ENCODE measurements at regions not wholly inside any gene's neighbourhood (a gene's known extent, or its start where the extent isn't known, plus 50 kb on each side); places are given as distances from the start of the nearest gene placed in this dataset.

DNA sequence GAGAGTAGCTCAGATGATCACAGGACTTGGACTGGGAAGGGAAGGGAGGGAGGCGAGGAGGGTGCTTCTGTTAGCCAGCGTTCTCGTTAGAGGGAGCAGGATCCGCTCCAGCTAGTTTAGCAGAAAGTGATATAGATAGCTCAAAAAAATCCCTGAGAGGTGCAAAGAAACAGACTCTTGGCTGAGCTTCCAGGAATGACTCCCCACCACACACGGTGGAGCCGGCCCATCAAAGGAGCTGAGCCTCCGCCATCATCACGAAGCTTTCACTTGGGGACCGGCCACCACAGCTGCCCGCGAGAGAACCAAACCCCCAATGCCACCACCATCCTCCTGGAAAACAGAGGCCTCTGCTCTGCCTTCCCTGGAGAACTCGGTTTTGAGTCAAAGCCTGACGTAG, 124.6 kb upstream of the BCL2L14 start:
- no peak for DNase-seq (ENCODE audit: low read depth in 4 of 4, low spot score in 1 of 4)

DNA sequence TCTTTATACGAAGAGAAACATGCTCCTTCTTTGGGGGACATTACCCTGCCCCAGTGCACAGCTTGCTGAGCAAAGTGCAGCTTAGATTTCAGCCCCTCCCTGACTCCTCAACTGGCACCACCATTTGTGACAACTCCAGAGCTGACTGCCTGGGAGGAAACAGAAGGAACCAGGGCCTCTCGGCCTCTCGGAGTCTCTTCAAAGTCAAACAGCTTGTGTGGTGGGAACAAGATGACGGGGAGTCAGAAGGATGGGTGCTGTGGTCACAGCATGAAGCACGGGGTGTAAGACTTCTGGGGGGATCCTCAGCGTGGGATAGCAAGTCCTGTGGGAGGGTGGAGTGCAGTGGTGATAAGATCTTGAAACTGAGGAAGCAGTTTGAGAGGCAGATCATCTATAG, 123.5 kb upstream of the BCL2L14 start:
- DNase-seq (ENCODE audit: low read depth in 4 of 4, low spot score in 1 of 4), result no peak

DNA sequence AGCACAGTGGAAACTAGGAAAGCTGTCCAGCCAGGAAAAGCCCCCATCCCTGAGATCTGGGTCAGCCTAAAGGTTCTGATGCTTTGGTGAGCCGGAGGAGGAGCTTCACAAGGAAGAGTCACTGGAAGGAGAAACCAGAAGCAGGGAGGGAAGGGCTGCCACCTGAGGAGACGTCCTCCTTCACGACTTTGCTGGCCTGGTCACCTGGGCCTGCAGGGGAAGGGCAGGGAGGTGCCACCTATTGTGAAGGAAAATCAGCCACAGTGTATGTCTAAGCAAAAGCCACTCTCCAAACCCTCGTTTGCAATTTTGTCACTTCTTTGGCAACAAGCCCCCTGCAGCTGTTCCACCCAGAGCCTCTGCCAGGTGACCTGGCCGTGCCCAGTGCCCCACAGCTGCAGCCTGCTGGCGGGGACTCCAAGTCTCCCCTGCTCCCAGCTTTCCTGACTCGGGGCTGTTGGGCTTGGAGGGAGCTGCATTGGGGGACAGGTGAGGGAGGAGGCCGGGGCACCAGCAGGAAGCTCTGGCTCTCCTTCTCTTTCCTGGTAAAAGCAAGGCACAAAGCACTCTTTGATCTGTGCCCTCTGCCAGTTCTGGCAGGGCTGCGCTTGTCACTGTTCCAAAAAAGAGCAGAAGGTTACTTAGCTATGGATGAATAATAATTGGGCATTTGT, 120.9 kb upstream of the BCL2L14 start:
- DNase-seq (ENCODE audit: low read depth in 4 of 4, low spot score in 1 of 4), result no peak

DNA sequence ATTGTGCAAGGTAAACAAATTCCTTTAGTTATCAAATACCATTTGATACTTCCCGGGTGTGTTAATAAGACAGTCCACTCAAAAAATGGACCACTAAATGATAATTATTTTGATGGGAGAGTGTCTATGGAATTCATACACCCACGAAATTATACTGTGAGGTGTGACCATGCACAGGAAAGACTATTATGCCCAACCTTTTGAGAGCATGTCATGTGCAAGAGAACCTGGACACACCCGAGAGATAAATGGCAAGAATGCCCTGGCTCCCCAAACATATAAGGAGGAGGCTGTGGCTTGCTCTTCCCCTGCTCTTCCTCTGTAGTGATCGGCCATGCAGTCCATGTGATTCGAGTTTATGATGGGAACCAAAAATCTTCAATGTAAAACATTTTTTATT, 119.5 kb upstream of the BCL2L14 start:
- DNase-seq (ENCODE audit: low read depth in 4 of 4, low spot score in 1 of 4), result no peak

DNA sequence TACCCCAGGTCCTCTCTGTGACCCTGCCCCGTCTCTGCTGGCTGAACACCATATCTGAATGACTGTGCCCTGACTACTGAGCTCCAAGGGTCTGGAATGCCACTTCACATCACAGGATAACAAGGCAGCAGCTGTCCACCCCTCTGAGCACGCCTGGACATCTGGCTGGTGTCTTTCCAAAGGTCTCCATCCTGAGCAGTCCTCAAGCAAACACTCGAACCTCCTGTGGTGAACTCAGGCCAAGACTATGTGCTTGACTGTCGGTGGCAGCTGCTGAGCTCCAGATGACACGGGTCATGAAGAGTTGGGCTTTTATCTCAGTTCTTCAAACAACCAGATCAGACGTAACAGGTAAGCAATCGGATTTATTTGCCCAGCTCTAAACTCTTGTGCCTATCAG, 117.2 kb upstream of the BCL2L14 start:
- no peak for DNase-seq (ENCODE audit: low read depth in 4 of 4, low spot score in 1 of 4)

DNA sequence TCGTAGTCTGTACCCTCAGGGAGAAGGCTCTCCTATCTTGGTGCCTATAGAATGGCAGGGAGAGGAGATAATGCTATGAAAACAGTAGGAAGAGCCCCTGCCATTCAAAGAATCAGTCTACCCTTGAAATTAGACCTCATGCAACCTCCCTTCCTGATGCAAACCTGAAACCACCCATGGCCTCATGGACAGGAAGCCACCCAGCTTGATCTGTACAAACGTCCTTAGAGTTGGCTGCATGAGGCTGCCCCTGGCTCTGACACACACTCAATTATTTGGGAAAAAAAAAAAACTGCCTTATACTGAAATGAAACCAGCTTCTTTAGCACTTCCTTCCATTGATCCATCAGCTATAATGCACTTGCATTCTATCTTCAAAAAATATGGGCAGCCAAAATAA, 116.6 kb upstream of the BCL2L14 start:
- DNase-seq (ENCODE audit: low read depth in 4 of 4, low spot score in 1 of 4), result no peak

DNA sequence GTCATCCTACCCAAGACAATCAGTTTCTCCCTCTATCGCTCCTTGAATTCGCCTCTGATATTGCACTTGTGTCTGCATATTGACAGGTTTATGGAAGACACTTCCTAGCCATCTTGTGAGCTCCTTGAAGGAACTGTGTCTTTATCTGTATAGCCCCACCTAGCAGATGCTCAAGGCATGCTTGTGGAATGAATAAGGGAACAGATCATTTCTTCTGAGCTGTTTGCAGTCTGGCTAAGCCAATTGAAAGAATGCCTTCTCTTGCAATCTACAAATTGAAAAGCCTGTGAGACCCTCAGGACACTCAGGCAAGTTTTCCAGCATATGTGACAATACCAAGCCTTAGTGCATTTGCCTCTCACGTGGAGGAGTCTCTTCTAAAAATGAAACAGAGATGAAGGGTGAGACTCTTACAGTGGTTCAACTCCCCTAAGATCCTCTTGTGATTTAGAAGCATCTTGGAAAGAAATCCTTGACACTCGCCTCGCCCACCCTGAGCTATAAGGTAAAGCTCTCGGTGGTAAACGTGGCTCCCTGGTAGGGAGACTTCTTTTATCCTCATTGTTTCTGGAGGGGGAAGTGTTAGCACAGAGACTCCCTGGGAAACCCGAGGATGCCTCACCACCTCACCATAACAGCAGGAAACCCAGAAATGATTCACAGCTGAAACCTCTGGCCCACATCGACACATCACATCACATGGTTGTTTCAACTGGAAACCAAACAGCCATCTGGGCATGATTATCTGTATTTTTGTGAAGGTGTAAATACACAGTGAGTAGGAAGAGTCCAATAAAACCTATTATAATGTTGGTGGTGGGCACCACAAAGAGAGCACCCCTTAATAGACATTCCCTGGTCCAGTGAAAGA, 112.3 kb upstream of the BCL2L14 start:
- DNase-seq (ENCODE audit: low read depth in 4 of 4, low spot score in 1 of 4), result peak in 2 of 4 experiments; percentile 10 to 47

DNA sequence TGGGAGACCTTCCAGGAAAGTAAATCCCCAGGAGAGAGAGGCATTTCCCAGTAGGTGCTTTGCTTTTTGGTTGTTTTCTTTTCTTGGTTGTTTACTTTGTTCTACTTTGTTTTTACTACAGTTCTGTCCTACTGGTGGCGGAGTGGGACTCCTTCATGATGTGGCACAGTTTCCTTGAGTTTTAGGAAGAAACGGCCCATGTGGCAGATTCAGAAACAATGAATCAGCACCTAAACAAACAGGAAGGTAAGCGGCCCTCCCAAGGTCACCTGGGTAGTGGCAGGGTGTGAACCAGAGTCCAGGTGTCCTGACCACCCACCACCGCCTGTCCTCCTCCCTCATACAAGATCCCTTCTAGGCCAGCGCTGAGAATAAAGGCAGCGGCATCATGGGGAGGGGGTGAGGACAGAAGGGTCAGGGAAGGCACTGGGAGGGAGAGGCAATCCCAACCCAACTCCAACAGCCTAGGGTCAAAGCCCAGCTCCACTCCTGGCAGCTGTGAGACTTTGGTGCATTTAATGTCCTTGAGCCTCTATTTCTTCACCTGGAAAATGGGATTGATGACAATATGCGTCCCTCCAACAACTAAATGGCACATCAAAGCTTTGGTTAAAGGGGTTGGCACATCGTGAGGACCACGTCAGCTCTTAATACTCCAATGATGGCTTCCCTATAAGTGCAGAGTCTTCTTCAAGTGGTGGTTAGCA, 111.5 kb upstream of the BCL2L14 start:
- DNase-seq (ENCODE audit: low read depth in 4 of 4, low spot score in 1 of 4), result no peak

DNA sequence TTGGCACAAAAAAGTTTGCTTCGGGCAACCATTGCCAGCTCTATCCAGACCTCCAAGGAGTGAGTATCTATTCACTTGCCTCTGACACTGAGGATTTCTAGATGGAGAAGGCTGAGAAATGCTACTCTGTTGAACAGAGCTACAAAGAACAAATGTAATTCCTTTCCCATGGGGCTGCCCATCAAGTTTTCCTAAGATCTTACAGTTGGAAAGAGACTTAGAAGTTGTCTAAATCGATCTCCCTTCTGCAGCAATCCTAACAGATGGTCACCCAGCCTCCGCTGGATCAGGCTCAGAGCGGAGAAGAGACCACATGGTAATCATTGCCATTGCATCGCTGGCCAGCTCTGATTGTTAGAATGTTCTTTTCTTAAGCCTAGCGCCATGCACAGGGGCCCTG, 110.1 kb upstream of the BCL2L14 start:
- no peak for DNase-seq (ENCODE audit: low read depth in 4 of 4, low spot score in 1 of 4)

DNA sequence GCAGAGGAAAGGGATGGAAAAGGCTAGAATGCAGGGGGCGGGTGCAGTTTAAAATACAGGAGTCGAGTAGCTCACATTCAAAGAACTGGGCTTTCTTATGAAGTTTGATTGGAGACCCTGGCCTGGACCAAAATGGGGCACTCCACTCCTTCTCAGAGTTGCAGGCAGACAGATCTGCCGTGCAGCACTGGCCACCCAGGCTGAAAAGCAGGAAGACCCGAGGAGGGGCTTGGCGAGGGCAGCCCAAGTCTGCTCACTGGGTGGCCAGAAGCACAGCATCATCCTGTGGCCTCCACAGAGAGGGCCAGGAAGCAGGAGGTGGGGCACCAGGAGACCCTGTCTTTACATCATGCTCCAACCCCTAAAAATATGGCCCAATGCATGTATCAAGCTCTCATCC, 109.1 kb upstream of the BCL2L14 start:
- DNase-seq (ENCODE audit: low read depth in 4 of 4, low spot score in 1 of 4), result no peak

DNA sequence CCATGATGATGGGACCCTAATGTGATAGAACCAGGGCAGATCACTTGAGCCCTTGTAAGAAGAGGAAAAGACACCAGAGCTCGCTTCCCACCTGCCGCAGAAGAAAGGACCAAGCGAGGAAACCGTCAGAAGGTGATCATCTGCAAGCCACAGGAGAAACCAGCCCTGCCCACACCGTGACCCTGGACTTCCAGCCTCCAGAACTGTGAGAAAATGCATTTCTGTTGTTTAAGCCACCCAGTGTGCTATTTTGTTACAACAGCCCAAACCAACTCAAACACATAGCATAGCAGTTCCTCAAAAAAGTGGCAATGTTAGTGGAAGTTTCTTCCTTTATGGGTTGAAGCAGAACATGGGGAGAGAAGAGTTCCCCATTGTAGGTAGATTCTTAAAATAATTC, 107.9 kb upstream of the BCL2L14 start:
- DNase-seq (ENCODE audit: low read depth in 4 of 4, low spot score in 1 of 4), result no peak

DNA sequence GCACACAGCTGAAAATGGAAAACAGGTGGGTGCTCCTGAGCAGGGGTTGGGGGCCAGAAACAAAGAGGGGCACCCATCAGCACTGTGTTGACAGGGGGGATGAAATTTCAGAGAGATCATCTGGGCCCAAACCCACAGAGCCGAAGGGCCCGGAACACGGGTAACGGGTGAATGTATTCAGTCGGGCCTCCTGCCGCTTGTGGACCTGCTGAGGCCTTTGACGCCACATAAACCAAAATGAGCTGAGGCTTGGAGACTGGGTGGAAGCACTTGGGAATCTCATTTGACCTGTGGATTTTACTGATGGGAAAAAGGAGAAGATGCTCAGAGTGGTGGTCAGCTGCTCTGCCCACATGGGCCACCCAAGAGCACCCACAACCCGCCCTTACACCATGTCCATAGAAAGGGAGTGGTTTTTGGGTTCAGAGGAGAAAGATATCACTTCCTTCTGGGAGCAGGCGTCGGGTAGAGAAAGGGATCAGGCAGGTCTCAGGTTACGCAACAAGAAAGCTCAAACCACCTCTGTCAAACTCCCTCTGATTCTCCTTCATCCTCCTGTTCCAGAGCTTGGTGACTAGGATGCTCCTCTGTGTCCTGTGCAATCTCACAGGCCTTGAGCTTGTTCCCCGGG, 106.8 kb upstream of the BCL2L14 start:
- DNase-seq (ENCODE audit: low read depth in 4 of 4, low spot score in 1 of 4), result no peak

DNA sequence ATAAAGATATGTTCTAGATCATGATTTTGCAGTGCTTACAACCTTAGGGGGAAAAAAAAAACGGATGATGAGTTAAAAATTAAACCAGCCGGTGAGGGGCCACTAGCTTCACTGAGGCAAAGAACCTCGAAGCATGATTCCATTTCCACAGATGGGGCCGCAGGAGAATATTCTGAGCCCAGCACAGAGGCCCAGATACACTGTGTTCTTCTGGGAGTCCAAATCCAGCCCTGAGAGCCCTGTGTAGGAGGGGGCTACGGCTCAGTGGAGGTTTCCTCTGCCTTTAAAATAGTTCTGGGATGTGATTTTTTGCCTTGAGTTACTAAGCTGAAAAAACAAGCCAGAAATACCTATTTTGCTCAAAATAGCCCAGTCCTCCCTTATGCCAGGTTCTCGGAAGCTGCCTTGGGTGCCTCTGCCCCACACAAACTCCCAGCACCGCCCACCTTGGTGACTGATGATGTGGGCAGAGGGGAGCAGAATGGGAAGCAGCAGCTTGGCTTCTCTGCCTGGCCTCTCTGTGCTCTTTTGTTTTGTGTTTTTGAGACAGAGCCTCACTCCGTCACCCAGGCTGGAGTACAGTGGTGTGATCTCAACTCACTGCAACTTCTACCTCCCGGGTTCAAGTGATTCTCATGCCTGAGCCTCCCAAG, 105.4 kb upstream of the BCL2L14 start:
- DNase-seq (ENCODE audit: low read depth in 4 of 4, low spot score in 1 of 4), result no peak

DNA sequence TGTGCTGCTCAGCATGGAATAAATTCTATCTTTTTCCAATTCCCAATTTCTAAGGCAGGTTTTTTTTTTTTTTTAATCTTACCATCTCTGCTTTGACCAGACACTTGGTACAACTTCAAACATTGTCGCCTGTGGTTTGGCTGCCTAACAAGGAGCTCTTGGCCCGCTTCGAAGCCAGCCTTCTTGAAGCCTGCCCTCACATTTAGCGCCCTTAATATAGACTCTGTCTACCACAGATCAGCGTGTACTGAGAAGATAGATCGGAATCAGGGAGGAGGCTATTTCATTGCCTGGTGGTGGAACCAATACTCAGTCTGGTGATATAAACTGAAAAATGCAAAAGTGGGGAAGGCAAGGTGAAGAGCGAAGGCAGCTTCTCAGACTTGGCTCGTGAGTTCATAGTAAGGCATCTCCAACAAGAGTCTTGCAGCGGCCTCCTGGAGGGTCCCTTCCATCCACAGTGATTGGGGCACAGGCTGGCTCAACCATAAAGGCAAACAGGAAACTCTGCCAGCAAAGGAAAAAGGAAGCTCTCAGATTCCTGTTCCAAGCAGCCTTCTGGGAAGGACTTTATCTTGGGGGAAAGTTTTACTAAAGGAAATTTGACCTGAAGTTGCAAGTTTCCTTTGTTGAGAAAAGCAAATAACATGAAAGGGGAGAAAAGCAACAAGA, 103.2 kb upstream of the BCL2L14 start:
- DNase-seq (ENCODE audit: low read depth in 4 of 4, low spot score in 1 of 4), result no peak

DNA sequence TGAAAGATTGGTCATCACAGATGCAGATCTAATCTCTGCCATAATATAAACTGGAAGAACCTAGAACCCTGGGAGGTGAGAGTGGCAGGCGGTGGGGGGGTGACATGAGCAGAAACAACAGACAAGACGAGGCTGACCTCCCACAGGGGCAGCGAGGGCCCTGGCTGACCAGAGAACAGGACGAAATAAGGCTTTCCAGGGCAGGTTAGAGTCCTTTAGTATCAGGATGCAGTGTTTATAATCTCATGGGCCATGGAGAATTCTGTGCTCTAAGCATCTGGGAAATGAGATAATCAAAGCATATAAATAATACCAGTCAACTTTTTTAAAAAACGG, 102.7 kb upstream of the BCL2L14 start:
- no peak for DNase-seq (ENCODE audit: low read depth in 4 of 4, low spot score in 1 of 4)

DNA sequence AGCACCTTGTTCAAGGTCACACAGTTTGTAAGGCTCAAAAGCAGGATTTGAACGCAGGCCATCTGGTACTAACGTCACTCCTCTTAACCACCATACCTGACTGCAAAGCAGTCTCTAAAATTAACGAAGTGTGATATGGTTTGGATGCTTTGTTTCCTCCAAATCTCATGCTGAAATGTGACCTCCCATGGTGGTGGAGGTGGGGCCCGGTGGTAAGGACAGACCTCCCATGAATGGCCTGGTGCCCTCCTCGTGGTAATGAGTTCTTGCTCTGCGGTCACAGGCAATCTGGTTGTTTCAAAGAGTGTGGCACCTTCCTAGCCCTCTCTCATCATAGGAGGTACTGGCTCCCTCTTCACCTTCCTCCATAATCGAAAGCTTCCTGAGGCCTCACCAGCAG, 102.2 kb upstream of the BCL2L14 start:
- DNase-seq (ENCODE audit: low read depth in 4 of 4, low spot score in 1 of 4), result no peak

DNA sequence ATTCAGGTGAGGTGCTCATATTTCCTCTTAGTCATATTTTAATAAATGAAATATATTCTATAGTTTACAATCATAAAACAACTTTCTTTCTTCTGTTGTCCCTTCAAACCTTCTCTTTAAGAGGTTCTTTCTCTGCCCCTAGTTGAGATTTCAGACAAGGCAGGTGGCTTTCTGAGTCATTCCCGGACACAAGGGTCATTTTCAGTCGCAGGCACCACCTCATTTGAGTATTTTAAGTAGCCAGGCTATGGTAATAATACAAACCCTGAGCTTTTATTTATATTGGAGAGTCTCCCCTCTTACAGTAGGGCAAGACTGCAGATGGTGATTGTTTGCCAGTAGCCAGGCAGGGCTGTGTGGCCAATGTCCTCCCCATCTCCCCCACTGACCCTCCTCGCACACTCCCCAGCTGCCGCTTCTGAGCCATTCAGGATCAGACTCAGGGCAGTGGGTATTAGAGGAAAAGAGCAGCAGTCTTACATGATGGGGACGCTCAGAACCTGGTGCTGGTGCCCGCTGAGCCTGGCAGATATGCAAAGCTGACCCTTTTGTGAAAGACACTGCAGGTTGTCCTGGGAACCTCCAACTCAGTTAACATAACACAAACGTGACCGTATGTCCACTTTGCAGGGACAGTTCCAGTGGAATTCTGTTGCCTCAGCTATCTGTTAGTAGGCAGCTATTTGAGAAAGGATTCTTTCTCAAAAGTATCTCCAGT, 101.1 kb upstream of the BCL2L14 start:
- no peak for DNase-seq (ENCODE audit: low read depth in 4 of 4, low spot score in 1 of 4)

DNA sequence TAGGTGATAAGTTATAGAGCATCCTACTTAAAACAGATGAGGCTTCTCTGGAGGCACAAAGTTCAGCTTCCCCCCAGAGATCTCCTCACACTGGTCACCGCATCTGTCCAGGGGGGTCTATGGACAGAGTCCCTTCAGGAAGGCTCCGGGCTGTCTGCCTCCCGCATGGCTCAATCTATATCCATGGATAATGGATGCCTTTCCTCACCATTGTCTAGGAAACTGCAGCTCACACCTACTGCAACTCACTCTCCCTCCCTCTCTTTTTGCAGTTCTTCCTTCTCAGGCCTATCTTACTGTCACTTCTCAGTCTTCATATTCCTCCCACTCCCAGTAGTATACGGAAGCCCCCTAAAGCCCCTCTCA, 100.6 kb upstream of the BCL2L14 start:
- no peak for DNase-seq (ENCODE audit: low read depth in 4 of 4, low spot score in 1 of 4)

DNA sequence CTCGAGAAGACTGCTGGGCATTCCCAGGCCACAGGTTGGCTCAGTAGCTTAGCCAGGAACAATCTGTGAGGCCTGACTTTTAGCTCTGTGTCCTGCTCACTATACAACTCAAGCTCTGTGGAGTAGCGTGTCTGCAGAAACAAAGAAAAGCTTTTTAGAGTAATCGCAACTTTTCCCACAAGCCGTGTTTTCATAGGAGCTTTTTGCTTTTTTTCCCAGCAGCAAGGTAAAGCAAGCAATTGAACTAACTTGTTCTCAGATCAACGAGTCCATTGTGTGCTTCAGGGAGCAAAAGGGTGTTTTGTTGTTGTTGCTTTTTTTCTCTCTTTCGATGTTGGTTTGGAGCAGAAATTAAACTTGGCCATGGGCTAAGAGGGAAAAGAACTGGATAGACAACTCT, 97.3 kb upstream of the BCL2L14 start:
- no peak for DNase-seq (ENCODE audit: low read depth in 4 of 4, low spot score in 1 of 4)

DNA sequence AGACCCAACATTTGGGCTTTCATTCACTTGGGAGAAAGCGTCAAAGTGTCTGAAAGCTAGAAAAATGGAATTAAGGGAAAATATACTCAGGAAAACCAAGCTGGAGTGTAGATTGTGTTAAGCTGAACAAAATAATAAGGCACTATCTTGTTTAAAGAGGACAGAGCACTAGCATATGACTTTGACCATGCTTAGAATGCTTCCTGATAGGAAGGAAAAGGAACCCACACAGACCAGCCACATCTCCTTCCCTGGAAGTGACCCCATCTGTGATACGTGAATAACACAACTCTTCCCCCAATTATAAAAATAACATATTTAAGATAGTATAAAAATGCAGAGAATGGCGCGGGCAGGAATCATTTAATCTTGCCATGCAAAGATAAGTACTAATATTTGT, 94.7 kb upstream of the BCL2L14 start:
- no peak for DNase-seq (ENCODE audit: low read depth in 4 of 4, low spot score in 1 of 4)
